ENCODE measurements at regions not wholly inside any gene's neighbourhood (a gene's known extent, or its start where the extent isn't known, plus 50 kb on each side); places are given as distances from the start of the nearest gene placed in this dataset.
"Not testable (repeated sequence)": the region's sequence is repeated elsewhere in the genome, so short reads cannot be mapped to it uniquely, and the experiment has no call there.

GRCh38 chr12:111120578-111120977, 200.2 kb upstream of the MYL2 start:
- no peak overlapping the region for H3K4me2 ChIP-seq
- H3K9me3 ChIP-seq (ENCODE audit: low read depth), result no peaks in the 10 kb centered on the region
- no peak for TF ChIP-seq EZH2 (IDR thresholded peaks at IDR 0.05; ENCODE audit: borderline replicate concordance)
- TF ChIP-seq CTCF (IDR thresholded peaks at IDR 0.05; ENCODE audit: poor library complexity), result no peak
- no peak for TF ChIP-seq EZH2phosphoT487 (IDR thresholded peaks at IDR 0.05; ENCODE audit: low read depth, severe bottlenecking, unreplicated experiment)
- no peak overlapping the region for H2AFZ ChIP-seq
- H3K27me3 ChIP-seq, result no peaks in the 10 kb centered on the region
- peaks cover 2% of the 10 kb centered on the region for H3K4me1 ChIP-seq (ENCODE audit: insufficient read depth)
- 47% methylated on average over 5 of the region's 5 CpGs for WGBS (ENCODE audit: low lambda C conversion rate, missing lambda C conversion rate)
- no peaks in the 10 kb centered on the region for H3K36me3 ChIP-seq (replicated peaks; ENCODE audit: insufficient read depth, low read depth)
- H3K79me2 ChIP-seq, result no peaks in the 10 kb centered on the region
- H3K9me2 ChIP-seq (replicated peaks; ENCODE audit: insufficient read depth), result no peaks in the 10 kb centered on the region
- H3K27ac ChIP-seq, result no peak overlapping the region
- no peak for DNase-seq (ENCODE audit: low spot score)
- H4K20me1 ChIP-seq (ENCODE audit: insufficient read depth, poor library complexity, severe bottlenecking), result no peaks in the 10 kb centered on the region
- no peak overlapping the region for H3K4me3 ChIP-seq

DNA sequence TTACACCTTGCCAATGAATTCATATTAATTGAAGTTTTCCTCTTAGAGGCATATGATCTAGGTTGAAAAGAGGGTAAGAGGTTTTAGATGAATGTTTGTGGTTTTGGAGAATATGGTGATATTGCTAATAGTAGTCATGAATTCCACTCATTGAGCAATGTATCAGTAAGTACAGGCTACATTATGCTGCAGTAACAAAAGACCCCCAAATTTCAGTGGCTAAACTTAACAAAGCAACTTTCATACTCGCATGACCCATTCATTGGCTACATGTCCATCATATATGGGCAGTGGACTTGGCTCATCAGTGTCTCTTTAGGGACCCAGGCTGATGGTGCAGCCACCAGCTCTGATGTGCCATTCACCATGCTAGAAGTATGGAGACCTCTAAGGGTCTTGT, 196.6 kb upstream of the MYL2 start:
- no peak for DNase-seq (ENCODE audit: low spot score)
- WGBS (ENCODE audit: low lambda C conversion rate, missing lambda C conversion rate), result 100% methylated on average over 1 of the region's 1 CpG

DNA sequence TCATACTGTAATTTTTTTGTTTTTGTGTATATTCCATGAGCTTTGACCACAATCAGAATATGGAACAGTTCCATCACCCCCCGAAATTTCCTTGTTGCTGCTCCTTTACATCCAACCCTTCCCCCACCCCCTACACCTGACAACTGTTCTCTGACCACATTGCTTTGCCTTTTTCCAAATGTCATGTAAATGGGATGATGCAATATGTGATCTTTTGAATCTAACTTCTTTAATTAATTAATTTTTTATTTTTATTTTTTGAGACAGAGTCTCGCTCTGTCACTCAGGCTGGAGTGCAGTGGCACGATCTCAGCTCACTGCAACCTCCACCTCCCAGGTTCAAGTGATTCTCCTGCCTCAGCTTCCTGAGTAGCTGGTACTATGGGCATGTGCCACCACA, 192.9 kb upstream of the MYL2 start:
- H3K36me3 ChIP-seq (replicated peaks; ENCODE audit: insufficient read depth, low read depth); DNase-seq (ENCODE audit: low spot score); H3K27me3 ChIP-seq; H2AFZ ChIP-seq; H3K79me2 ChIP-seq; H3K4me3 ChIP-seq; H3K4me2 ChIP-seq; H4K20me1 ChIP-seq (ENCODE audit: insufficient read depth, poor library complexity, severe bottlenecking); H3K9me2 ChIP-seq (replicated peaks; ENCODE audit: insufficient read depth); H3K9me3 ChIP-seq (ENCODE audit: low read depth); H3K4me1 ChIP-seq (ENCODE audit: insufficient read depth); H3K27ac ChIP-seq: not testable (repeated sequence)
- 91% methylated on average over 3 of the region's 3 CpGs for WGBS (ENCODE audit: low lambda C conversion rate, missing lambda C conversion rate)

More for the DNA sequence above, 196.6 kb upstream of the MYL2 start:
- Histone ChIP-seq H3K4me2 (no peak overlapping the region), H3K79me2 (no peaks in the 10 kb centered on the region), H3K4me3 (no peak overlapping the region), H3K9me2 (replicated peaks; ENCODE audit: insufficient read depth) (no peaks in the 10 kb centered on the region), H2AFZ (no peak overlapping the region), H4K20me1 (ENCODE audit: insufficient read depth, poor library complexity, severe bottlenecking) (no peaks in the 10 kb centered on the region), H3K9me3 (ENCODE audit: low read depth) (no peaks in the 10 kb centered on the region), H3K36me3 (replicated peaks; ENCODE audit: insufficient read depth, low read depth) (no peaks in the 10 kb centered on the region), H3K27me3 (no peaks in the 10 kb centered on the region), H3K4me1 (ENCODE audit: insufficient read depth) (peaks cover 2% of the 10 kb centered on the region), H3K27ac (no peak overlapping the region)
- TF ChIP-seq CTCF (IDR thresholded peaks at IDR 0.05; ENCODE audit: poor library complexity) (no peak), EZH2 (IDR thresholded peaks at IDR 0.05; ENCODE audit: borderline replicate concordance) (no peak), EZH2phosphoT487 (IDR thresholded peaks at IDR 0.05; ENCODE audit: low read depth, severe bottlenecking, unreplicated experiment) (no peak)

DNA sequence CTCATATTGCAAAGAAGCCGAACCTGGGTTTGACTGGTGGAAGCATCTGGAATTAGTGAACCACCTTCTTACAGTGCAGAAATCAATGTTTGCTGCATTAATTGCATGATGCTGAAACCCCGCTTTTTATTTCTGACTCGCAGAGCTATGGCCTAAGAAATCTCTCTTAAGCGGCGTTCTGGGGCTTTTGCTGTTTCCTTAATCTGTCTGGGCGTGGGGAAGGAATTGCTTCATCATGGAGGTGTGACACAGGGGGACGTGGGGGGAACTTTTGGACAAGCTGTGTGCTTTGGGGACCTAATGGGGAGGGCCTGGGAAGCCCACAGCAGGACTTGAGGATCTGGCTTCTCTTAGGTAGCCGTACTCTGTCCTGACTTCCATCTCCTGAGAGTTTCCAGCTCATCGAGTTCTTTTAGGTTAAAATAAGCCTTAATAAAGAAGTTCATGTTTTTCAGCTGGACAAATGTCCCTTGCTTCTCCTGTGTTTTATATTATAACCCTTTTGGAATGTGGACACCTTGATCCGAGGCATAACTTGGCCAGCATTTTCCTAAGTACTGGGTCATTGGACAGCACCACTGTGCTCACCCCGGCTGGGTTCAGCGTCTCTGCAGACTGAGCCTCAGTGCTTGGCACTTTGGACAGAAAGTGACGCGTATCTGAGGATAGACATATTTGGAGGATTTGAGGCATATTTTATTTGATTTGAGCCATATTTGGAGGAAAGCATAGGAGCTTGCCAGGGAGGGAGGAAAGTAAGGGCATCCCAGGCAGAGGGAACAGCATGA, 192.1 kb upstream of the MYL2 start:
- Histone ChIP-seq H4K20me1 (ENCODE audit: insufficient read depth, poor library complexity, severe bottlenecking) (no peaks in the 10 kb centered on the region), H3K27me3 (no peaks in the 10 kb centered on the region), H3K79me2 (no peaks in the 10 kb centered on the region), H3K9me3 (ENCODE audit: low read depth) (no peaks in the 10 kb centered on the region), H2AFZ (no peak overlapping the region), H3K4me1 (ENCODE audit: insufficient read depth) (no peaks in the 10 kb centered on the region), H3K36me3 (replicated peaks; ENCODE audit: insufficient read depth, low read depth) (no peaks in the 10 kb centered on the region), H3K4me3 (no peak overlapping the region), H3K4me2 (no peak overlapping the region), H3K27ac (no peak overlapping the region), H3K9me2 (replicated peaks; ENCODE audit: insufficient read depth) (no peaks in the 10 kb centered on the region)
- WGBS (ENCODE audit: low lambda C conversion rate, missing lambda C conversion rate), result 90% methylated on average over 14 of the region's 14 CpGs
- no peak for DNase-seq (ENCODE audit: low spot score)
- TF ChIP-seq EZH2 (IDR thresholded peaks at IDR 0.05; ENCODE audit: borderline replicate concordance), result no peak
- TF ChIP-seq CTCF (IDR thresholded peaks at IDR 0.05; ENCODE audit: poor library complexity), result no peak
- no peak for TF ChIP-seq EZH2phosphoT487 (IDR thresholded peaks at IDR 0.05; ENCODE audit: low read depth, severe bottlenecking, unreplicated experiment)

All from hepatocyte (in vitro differentiated cells).